ENCODE measurements at regions not wholly inside any gene's neighbourhood (a gene's known extent, or its start where the extent isn't known, plus 50 kb on each side); places are given as distances from the start of the nearest gene placed in this dataset.

- in situ Hi-C loops (cut with HindIII; ENCODE audit: low sequenced_read_pairs): loop anchor here (5.0 kb wide), 1 partner anchor 38 kb away; no protein-coding TSS in a partner anchor
- TF ChIP-seq CTCF (IDR thresholded peaks at IDR 0.05; ENCODE audit: low read depth, low read length, missing control alignments): no peak
Observed at GRCh38 chr6:125480146-125480545, 178.4 kb upstream of the HDDC2 start.

GRCh38 chr6:125480571-125480970 lies 178.8 kb upstream of the HDDC2 start:
- DNase-seq (ENCODE audit: low read depth): no peak
- H3K4me3 ChIP-seq (ENCODE audit: low read depth, low read length): no peak overlapping the region
- no peak for TF ChIP-seq CTCF (IDR thresholded peaks at IDR 0.05; ENCODE audit: low read depth, low read length, missing control alignments)
- in situ Hi-C loops (cut with HindIII; ENCODE audit: low sequenced_read_pairs): loop anchor here (5.0 kb wide), 1 partner anchor 38 kb away; no protein-coding TSS in a partner anchor

More at GRCh38 chr6:125480146-125480545, 178.4 kb upstream of the HDDC2 start:
- H3K4me3 ChIP-seq (ENCODE audit: low read depth, low read length): no peak overlapping the region
- no peak for DNase-seq (ENCODE audit: low read depth)

- no peak for DNase-seq (ENCODE audit: low read depth)
- TF ChIP-seq CTCF (IDR thresholded peaks at IDR 0.05; ENCODE audit: low read depth, low read length, missing control alignments): no peak
- in situ Hi-C loops (cut with HindIII; ENCODE audit: low sequenced_read_pairs): loop anchor here (5.0 kb wide), 1 partner anchor 39 kb away; no protein-coding TSS in a partner anchor
- no peak overlapping the region for H3K4me3 ChIP-seq (ENCODE audit: low read depth, low read length)
Observed at GRCh38 chr6:125481056-125481455, 179.3 kb upstream of the HDDC2 start.

- H3K4me3 ChIP-seq (ENCODE audit: low read depth, low read length): no peak overlapping the region
- DNase-seq (ENCODE audit: low read depth): no peak
- no peak for TF ChIP-seq CTCF (IDR thresholded peaks at IDR 0.05; ENCODE audit: low read depth, low read length, missing control alignments)
- in situ Hi-C loops (cut with HindIII; ENCODE audit: low sequenced_read_pairs): no loop called here
Observed at GRCh38 chr6:125485757-125486156, 184.0 kb upstream of the HDDC2 start.

- no peak overlapping the region for H3K4me3 ChIP-seq (ENCODE audit: low read depth, low read length)
- TF ChIP-seq CTCF (IDR thresholded peaks at IDR 0.05; ENCODE audit: low read depth, low read length, missing control alignments): no peak
- no peak for DNase-seq (ENCODE audit: low read depth)
- in situ Hi-C loops (cut with HindIII; ENCODE audit: low sequenced_read_pairs): no loop called here
Observed at GRCh38 chr6:125486881-125487280, 185.1 kb upstream of the HDDC2 start.

GRCh38 chr6:125489579-125490285 lies 188.0 kb upstream of the HDDC2 start:
- no peak for DNase-seq (ENCODE audit: low read depth)
- H3K4me3 ChIP-seq (ENCODE audit: low read depth, low read length): no peak overlapping the region
- no peak for TF ChIP-seq CTCF (IDR thresholded peaks at IDR 0.05; ENCODE audit: low read depth, low read length, missing control alignments)
- in situ Hi-C loops (cut with HindIII; ENCODE audit: low sequenced_read_pairs): no loop called here
